ENCODE measurements at regions not wholly inside any gene's neighbourhood (a gene's known extent, or its start where the extent isn't known, plus 50 kb on each side); places are given as distances from the start of the nearest gene placed in this dataset.

- no peaks in the 10 kb centered on the region for H3K4me1 ChIP-seq (replicated peaks)
- no peak for DNase-seq (ENCODE audit: low spot score)
- TF ChIP-seq POLR2A (IDR thresholded peaks at IDR 0.05) (no peak), CTCF (IDR thresholded peaks at IDR 0.05) (no peak), POLR2AphosphoS5 (IDR thresholded peaks at IDR 0.05) (no peak)
- H3K27me3 ChIP-seq (replicated peaks; ENCODE audit: insufficient read depth), result no peaks in the 10 kb centered on the region
- H3K9me3 ChIP-seq, result no peaks in the 10 kb centered on the region
- 85% methylated on average over 4 of the region's 4 CpGs for WGBS
- no peak overlapping the region for H3K27ac ChIP-seq
- H3K36me3 ChIP-seq, result no peaks in the 10 kb centered on the region
- no peak overlapping the region for H3K4me3 ChIP-seq
- intact Hi-C loops (cut with DNase I), result no loop called here
Observed at GRCh38 chr14:82731526-82731925, 1197.9 kb upstream of the SEL1L start.

GRCh38 chr14:82740547-82740946 lies 1206.9 kb upstream of the SEL1L start:
- Histone ChIP-seq H3K4me1 (replicated peaks) (no peaks in the 10 kb centered on the region), H3K36me3 (no peaks in the 10 kb centered on the region), H3K4me3 (no peak overlapping the region), H3K27ac (no peak overlapping the region), H3K27me3 (replicated peaks; ENCODE audit: insufficient read depth) (no peaks in the 10 kb centered on the region), H3K9me3 (no peaks in the 10 kb centered on the region)
- TF ChIP-seq CTCF (IDR thresholded peaks at IDR 0.05) (no peak), POLR2A (IDR thresholded peaks at IDR 0.05) (no peak), POLR2AphosphoS5 (IDR thresholded peaks at IDR 0.05) (no peak)
- intact Hi-C loops (cut with DNase I), result no loop called here
- DNase-seq (ENCODE audit: low spot score), result peak; percentile 13
- WGBS, result 30% methylated on average over 4 of the region's 4 CpGs

- Histone ChIP-seq H3K9me3 (no peaks in the 10 kb centered on the region), H3K4me3 (no peak overlapping the region), H3K4me1 (replicated peaks) (no peaks in the 10 kb centered on the region), H3K27me3 (replicated peaks; ENCODE audit: insufficient read depth) (no peaks in the 10 kb centered on the region), H3K27ac (no peak overlapping the region), H3K36me3 (no peaks in the 10 kb centered on the region)
- WGBS, result 45% methylated on average over 3 of the region's 3 CpGs
- no peak for DNase-seq (ENCODE audit: low spot score)
- no peak for TF ChIP-seq POLR2A (IDR thresholded peaks at IDR 0.05)
- no peak for TF ChIP-seq POLR2AphosphoS5 (IDR thresholded peaks at IDR 0.05)
- TF ChIP-seq CTCF (IDR thresholded peaks at IDR 0.05), result no peak
- intact Hi-C loops (cut with DNase I), result no loop called here
Observed at GRCh38 chr14:82755476-82755875, 1221.8 kb upstream of the SEL1L start.

GRCh38 chr14:82755923-82756322 lies 1222.3 kb upstream of the SEL1L start:
- Histone ChIP-seq H3K4me1 (replicated peaks) (no peaks in the 10 kb centered on the region), H3K27ac (no peak overlapping the region), H3K27me3 (replicated peaks; ENCODE audit: insufficient read depth) (no peaks in the 10 kb centered on the region), H3K36me3 (no peaks in the 10 kb centered on the region), H3K9me3 (no peaks in the 10 kb centered on the region), H3K4me3 (no peak overlapping the region)
- DNase-seq (ENCODE audit: low spot score), result no peak
- WGBS, result 23% methylated on average over 1 of the region's 1 CpG
- TF ChIP-seq POLR2A (IDR thresholded peaks at IDR 0.05), result no peak
- no peak for TF ChIP-seq POLR2AphosphoS5 (IDR thresholded peaks at IDR 0.05)
- no peak for TF ChIP-seq CTCF (IDR thresholded peaks at IDR 0.05)
- intact Hi-C loops (cut with DNase I), result no loop called here

GRCh38 chr14:82757776-82758175 lies 1224.1 kb upstream of the SEL1L start:
- WGBS, result 62% methylated on average over 2 of the region's 2 CpGs
- Histone ChIP-seq H3K4me3 (no peak overlapping the region), H3K4me1 (replicated peaks) (no peaks in the 10 kb centered on the region), H3K27ac (no peak overlapping the region), H3K9me3 (no peaks in the 10 kb centered on the region), H3K27me3 (replicated peaks; ENCODE audit: insufficient read depth) (no peaks in the 10 kb centered on the region), H3K36me3 (no peaks in the 10 kb centered on the region)
- TF ChIP-seq CTCF (IDR thresholded peaks at IDR 0.05), result no peak
- TF ChIP-seq POLR2AphosphoS5 (IDR thresholded peaks at IDR 0.05), result no peak
- TF ChIP-seq POLR2A (IDR thresholded peaks at IDR 0.05), result no peak
- no peak for DNase-seq (ENCODE audit: low spot score)
- intact Hi-C loops (cut with DNase I), result no loop called here

All from prostate gland (tissue), 2 donors.